Stimulated activated CD8-positive, alpha-beta memory T cell treated with anti-CD3 and anti-CD28 coated beads, Interleukin-15, amount 100 ng/mL, for 4 hours (primary cell): ENCODE measurements at regions not wholly inside any gene's neighbourhood (a gene's known extent, or its start where the extent isn't known, plus 50 kb on each side); places are given as distances from the start of the nearest gene placed in this dataset.

ENCODE experiments used
- DNase-seq, 2 donors: peaks; one replicate each; pipeline ENCODE4 v3.0.0-alpha.2; 2020; ENCODE audit warnings: low read depth in 2 of 2

DNA sequence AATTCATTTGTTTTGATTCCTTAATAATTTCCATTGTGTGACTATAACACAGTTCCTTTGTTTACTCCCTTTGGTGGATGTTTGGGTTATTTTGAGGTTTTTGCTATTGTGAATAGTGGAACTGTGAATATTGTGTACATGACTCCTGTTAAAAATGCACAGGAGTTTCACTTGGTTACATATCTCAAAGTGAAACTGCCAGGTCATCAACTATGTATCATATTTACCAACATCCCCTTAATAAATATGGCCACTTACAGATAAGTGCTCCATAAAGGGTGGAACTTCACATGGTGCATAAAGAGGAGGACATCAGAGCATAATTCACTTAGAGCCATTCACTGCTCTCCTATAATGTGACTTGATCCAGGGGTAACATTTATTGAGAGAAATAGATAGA lies 328.9 kb downstream of the SEC23A start:
- DNase-seq = no peak

DNA sequence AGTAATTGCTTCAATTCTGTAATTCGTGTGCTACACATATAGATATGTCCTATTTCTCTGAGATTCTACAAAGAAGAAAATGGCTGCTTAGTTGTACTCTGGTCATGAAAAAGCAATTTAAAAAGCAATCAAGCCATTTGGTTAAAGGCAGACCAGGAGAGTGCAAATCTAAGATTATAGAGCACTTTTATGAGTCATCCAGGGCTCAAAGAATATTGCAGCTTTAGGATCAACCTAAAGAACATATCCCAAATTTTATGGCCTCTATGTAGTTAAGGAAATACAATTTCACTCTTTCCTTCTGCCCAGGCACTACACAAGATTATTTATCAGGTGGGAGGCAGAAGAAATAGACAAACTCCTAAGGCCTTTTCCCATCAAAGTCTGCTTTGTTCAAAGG lies 332.8 kb downstream of the SEC23A start:
- DNase-seq = no peak

DNA sequence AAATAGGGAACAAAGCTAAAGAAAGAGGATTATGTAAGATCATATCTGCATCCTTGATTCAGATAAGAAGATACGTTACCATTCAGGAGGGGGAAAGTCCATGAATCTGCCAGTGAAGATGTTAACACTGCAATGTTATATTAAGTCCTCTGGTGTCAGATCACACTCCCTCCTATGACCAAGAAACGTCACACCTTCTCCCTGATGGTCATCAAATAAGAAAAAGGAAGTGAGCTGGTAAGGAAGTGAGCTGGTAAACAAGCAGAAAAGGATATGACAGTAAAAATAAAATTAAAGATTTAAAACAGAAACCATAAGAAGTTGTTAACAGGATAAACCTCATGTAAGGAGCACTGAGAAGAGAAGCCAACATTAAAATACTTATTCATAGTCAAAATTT lies 340.2 kb downstream of the SEC23A start:
- no peak for DNase-seq

DNA sequence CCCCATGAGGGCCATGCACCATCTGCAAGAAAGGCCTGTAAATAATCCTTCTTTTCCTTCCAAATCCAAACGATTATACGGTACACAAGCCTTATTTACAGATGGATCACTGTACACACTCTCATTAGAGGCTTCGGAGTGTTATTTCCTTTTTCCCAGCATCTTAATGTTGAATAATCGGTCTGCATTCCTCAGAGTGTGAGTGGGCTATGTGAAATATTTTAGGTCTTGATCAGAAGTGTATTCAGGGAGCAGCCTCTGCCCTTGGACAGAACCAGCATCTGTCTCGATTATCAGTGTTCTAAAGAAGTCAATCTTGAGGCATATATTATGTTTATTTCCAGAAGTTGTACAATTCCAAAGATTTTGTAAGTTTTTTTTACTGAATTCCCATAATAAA lies 340.6 kb downstream of the SEC23A start:
- DNase-seq = no peak

DNA sequence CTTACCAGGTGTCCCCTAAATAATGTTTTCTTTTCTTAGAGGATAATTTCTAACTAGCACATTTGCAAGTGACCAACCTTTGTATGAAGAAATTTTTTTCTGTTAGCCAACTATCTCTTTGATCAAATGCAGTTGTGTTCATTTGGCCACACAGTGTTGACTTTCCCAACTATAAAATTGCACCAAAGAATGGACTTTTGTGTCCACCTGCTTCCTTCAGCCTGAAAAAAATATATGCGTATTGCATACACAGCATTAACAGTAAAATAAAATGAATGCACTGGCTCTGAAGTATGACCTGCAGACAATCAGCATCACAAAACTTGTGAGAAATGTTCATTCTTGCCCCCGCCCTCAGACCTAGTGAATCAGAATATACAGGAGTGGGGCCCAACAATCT lies 342.0 kb downstream of the SEC23A start:
- DNase-seq = no peak

DNA sequence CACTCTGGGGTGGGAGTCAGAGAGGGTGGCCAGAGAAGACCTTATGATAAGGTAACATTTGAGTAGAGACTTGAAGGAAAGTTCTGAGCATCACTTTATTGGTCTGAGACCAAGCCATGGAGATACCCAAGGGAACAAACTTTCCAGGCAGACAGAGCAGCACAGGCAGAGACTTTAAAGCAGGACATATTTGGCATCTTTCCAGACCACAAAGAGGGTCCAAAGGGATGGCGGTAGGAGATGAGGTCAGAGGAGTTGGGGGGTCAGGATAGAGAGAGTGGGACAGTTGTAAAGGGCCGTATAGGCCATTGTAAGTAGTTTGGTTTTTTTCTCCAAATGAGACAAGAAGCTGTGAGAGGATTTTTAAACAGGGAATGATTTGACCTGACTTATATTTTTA lies 344.4 kb downstream of the SEC23A start:
- no peak for DNase-seq

DNA sequence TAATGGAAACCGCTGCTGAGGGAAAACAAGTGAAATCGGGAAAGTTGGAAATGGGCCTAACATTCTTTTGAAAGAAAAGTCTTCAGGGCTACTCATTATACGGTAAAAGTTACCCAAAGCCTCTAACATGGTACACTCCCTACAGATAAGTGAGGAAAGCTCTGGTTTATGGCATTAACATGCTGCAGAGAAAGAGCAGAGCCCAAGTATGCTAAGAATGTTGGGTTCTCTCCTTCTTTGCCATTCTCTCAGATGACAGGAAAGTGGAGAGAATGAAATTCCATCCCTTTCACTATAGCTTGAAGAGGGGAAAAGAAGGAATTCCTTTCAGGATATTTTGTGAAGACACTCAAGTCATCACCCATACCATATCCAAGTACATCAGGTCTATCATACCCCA lies 348.0 kb downstream of the SEC23A start:
- DNase-seq = no peak

DNA sequence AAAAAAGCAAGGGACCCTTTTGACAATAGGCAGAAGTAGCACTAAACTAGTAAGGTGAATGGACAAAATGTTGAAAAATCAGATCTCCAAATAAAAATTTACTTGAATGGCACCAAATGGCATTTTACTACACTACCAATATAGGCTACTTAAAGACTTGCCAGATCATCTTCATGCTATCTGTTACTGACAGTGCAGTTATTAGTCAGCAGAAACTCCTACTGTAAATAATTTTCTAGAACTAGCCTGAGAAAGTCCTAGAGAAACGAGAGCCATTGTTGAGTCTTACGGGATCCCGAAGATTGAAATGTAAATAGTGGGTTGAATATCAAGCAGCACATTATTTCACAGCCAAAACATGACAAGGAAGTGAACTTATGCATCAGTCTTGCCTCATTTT lies 350.3 kb downstream of the SEC23A start:
- no peak for DNase-seq

DNA sequence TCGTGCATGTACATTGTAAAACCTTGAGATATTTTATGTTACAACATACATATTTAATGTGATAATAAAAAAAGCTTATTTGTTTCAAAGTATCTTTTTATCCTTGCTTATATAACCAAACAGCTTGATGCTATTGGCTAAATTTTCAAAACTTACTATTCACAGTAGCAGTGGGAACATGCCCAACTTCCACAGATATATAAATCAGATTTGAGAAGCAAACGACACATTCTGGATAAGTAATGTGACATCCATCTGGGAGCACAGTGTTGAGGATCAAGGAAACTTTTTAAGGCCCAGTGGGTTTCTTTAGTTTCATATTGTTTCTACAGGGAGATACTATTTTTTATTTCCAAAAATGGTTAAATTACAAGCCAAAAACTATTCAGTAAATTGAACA lies 350.7 kb downstream of the SEC23A start:
- no peak for DNase-seq

DNA sequence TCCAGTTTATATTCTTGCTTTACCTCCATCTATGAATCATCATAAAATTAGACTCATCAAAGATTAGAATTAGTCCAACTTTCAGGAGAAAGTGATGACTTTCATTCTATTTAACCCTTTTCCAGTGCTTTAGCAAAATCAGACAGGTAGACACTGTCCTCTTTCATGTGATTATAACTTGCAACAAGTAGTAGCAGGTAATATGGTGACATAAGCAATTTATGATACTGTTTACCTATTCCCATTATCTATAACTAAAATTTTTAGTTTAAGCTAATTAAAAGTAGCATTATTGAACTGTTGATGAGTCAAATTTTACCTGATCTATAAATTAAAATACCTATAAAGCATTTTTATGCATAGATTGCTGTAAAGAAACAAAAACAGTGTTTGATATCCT lies 351.6 kb downstream of the SEC23A start:
- DNase-seq = no peak

DNA sequence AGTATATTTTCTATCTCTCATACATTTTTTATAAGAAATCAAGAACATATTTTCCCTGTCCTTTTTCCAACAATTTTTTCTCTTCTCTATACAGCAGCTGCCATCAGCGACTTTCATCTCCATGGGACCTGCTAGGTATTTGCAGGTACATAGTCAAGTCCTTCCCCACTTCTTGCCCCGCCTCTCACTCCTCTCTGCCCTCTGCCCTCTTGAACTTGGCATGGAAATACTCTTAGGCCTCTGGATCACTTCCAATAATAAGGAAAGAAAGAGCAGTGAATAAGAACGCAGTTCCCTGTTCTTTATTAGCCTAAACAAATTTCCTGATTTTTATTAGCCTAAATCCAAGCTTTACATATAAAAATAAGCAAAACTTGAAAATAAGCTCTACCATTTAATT lies 353.1 kb downstream of the SEC23A start:
- DNase-seq = no peak

DNA sequence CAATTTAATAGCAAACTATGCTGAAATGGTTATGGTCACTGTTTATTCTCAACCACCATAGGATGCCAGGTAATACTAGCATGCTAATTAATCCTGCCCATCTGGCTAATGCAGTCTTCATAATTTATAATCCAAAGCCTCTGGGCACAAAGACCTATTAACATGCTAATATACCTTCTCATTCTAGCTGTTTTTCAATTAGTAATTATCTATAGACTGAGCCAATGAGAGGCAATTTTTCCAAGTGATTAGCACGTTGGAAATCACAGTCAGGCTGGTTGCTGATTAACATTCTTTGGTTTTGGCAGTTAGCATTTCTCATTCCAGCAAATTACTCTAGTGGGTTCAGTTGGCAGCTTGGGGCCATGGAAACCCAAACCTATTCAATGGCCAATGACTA lies 357.2 kb downstream of the SEC23A start:
- DNase-seq = no peak

DNA sequence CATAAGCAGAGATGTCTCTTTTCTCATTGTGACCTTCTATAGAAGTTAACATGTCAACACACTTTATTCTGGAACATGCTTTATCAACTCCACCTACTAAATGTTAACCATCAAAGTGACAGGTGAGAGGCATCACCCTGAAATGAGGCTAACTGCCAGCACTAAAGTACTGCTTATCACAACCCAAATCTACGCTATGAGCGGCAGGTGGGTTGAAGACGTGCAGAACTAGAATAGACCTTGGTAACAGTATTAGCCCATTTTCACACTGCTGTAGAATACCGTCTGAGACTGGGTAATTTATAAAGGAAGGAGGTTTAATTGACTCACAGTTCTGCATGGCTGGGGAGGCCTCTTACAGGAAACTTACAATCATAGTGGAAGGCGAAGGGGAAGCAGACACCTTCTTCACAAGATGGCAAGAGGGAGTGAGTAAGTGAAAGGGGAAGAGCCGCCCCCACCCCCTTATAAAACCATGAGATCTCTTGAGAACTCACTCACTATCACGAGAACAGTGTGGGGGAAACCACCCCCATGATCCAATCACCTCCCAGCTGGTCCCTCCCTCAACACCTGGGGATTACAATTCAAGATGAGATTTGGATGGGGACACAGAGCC lies 359.0 kb downstream of the SEC23A start:
- no peak for DNase-seq

DNA sequence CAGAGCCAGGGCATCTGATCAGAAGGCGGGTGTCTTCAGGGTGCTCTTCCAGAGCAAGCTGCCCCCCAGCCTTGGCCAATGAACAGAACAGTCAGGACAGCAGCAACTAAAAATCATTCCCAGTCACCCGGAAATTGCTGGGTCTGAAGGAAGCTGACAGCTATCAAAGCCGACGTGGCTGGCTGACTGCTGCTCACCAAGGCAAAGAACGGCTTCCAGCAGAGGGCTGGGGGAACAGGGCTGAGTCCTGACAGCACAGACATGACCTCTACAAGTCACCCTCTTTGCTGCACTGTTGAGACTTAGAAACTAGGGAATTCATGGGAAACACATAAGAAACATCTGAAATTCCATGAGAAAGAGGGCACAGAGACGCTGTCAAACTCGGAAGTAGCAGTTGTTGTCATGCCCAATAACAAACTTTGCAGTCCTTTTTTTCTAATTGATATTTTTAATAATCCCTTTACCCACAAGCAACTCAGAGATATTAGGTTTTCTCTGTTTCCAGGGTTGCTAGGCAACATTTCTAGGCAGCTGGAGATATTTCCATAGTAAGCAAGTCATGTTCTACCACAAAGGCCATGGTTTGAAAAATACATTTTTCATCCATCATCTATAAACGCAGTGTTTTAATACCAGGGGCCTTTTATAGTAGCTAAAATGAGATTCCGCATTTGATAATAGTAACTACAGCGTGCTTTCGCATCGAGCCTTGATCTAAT lies 365.2 kb downstream of the SEC23A start:
- DNase-seq = no peak

DNA sequence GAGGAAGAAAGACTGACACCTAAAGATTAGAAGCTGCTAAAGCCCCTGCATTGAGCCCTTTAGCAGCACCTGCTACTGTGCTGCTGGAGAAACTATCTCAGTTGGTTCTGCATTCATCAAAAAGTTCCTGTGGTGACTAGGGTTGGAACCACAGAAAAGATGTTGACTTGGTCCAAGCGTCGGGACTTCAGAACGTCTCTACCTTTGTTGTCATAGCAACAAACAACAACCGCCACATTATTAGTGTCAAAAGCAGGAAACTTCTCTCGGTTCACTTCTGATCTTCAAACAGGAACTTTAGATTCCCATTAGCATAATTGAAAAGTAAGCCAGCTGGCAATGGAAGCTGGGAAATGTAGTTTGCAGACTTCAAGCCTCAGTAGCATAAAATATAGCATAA lies 368.0 kb downstream of the SEC23A start:
- DNase-seq = no peak

DNA sequence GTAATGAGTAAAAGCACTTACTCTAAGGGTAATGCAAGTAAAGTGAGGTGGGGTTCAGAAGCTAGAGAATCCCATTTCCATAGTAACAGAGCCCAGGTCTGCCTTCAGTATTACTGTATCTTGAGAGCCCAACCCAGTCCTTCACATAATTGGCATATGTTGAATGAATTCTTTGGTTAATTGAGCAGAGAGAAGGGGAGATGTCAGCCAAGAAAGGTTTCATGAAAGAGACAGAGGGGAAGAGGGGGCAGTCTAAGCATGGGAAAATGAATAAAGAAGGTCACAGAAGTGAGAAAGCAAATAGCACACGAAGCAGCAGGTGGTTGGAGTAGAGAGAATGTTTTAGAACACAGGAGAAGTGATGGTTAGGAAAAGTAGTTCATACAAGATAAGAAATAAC lies 371.1 kb downstream of the SEC23A start:
- DNase-seq = no peak

DNA sequence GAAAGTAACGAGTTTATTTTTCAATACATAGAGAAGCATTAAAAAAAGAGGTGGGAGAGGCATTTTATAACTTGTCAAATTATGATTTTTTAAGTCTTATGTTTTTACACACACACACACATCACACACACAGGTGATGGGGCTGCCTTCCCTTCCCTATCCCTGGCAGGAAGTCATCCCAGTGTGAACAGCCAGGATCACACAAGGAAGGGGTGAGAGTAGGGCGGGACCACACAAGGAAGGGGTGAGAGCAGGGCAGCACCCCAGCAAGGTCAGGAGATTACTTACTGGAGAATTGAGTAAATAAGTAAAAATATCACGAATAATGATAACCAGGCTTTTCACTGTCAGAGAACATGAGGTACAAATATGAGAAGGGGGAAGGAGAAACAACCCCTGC lies 372.6 kb downstream of the SEC23A start:
- no peak for DNase-seq

DNA sequence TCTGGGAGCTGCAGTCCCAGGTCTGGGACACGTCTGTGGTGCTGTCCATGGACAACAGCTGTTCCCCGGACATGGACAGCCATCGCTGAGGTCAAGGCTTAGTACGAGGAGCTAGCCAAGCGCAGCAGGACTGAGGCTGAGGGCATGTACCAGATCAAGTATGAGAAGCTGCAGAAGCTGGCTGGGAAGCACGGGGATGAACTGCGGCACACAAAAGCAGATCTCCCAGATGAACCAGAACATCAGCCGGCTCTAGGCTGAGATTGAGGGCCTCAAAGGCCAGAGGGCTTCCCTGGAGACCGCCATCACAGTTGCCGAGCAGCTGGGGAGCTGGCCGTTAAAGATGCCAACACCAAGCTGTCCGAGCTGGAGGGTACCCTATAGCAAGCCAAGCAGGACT lies 375.3 kb downstream of the SEC23A start:
- no peak for DNase-seq

DNA sequence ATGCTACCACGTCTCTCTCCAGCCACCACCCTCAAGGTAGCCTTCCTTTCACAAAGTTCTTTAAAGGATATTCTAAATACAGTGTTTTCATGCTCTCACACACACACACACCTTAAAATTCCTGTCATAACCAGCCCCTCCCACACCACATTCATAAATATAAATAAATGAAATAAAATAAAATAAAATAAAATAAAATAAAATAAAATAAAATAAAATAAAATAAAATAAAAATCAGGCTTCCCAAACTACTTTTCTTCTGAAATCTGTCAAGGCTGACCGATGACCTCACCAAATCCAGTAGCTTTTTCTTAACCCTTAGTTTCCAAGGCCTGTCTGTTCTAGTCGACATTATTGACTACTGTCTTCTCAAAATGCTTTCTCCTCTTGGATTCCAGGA lies 378.4 kb downstream of the SEC23A start:
- no peak for DNase-seq

DNA sequence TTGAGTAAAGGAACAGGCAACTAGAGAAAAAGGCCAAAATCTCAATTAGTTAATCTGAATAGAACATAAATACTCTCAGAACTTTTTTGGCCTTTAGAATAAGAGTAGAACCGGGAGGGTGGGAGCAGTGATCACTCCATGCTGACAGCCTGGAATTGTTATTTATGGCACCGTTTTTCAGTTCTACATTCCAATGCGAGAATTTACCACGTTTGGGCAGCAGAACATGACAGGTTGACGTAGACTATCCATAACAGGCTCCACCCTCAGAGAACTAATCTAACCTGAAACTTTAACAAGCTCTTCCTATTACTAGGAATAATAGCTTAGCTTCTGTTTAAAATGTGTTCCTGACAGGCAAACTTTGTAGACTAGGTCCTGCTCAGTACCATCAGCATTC lies 379.1 kb downstream of the SEC23A start:
- no peak for DNase-seq

DNA sequence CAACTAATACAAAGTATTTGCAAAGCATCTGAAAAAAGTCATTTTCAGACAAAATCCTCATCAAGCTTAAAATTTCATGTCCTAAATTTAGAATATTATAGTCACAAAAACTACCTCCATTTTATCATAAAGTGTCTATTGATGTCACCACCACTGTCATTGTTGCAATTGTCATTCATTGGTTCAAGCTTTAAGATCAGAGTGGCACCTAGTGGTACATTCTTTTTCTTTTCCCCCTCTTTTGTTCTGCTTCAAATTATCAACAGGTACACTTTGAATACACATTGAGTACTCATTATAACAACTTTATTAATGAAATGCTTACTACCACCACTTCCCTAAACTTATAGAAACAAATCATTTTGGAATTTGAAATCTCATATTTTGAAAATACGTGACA lies 379.8 kb downstream of the SEC23A start:
- DNase-seq = no peak

DNA sequence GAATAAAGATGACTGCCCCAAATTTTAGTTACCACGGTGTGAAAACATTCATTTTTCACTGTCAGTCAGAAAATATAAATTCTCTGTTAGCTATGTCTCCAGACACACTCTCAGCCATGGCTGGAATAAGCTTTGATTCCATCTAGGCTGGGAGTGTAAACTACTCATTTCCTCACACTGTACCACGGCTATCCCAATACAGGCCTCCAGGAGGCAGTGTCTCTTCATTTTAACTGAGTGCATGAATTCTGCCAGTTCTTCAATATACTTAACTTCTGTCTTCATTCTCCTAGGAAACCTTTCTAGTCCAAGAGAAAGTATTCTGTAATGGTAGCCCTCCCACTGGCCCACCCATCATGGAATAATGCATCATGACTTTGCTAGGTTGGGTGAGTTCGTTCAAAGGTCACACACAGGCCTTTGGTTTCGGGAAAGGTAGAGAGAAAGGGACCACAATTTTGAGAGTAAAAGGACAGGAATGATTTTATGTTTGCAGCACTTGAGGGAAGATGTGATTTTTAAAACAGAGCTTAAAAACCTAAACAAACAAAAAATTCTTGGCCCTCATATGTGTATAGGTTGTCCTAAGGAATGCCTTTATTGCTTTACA lies 381.1 kb downstream of the SEC23A start:
- DNase-seq = no peak

DNA sequence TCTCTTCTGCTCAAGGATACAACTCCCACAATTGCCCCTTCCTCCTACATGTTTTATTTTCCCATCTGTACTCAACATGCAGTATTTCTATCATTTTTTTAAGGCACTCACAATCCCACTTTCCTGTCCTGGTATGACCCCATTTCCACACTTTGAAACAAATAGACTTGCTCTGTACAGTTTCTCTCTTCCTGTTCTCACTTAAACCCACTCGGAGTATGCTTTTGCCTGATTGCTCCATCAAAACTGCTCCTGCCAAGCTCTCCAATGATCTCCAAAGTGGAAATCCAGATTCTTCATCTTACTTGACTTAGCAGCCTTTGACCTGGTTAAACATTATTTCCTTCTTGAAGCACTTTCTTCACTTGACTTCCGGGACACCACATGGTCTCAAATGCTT lies 384.5 kb downstream of the SEC23A start:
- no peak for DNase-seq

DNA sequence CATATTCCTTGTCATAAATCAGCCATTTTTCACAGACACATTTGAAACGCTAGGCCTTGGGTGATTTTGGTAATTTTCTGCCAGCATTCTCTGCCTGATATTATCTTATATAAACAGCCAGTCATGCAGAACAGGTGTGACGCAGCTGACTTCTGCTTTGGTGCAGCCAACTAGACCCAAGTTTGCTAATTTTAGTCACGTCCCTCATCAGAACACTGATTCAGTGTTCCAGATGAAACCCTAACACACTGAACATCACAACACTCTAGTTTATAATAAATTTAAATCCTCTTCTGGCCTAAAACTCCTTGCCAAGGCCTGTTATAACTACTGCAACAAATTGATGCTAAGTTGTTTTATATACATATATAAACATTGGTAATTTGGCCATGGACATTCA lies 386.1 kb downstream of the SEC23A start:
- no peak for DNase-seq
